Kidney capillary endothelial cell (primary cell): ENCODE measurements at regions not wholly inside any gene's neighbourhood (a gene's known extent, or its start where the extent isn't known, plus 50 kb on each side); places are given as distances from the start of the nearest gene placed in this dataset.

Experiments
- DNase-seq: peaks from one replicate; pipeline ENCODE4 v3.0.0-alpha.2; 2018; ENCODE audit warnings: low spot score

- peak; percentile 10 for DNase-seq
These were observed 672.8 kb downstream of the LMO4 start for GRCh38 chr1:88001460-88001859.

- no peak for DNase-seq
These were observed 674.6 kb downstream of the LMO4 start for GRCh38 chr1:88003255-88003654.

- no peak for DNase-seq
These were observed 674.2 kb upstream of the PKN2 start for GRCh38 chr1:88009916-88010315.

GRCh38 chr1:88013485-88013884 lies 670.6 kb upstream of the PKN2 start:
- peak; percentile 13 for DNase-seq

GRCh38 chr1:88014131-88014530 lies 669.9 kb upstream of the PKN2 start:
- DNase-seq: no peak

GRCh38 chr1:88016947-88017346 lies 667.1 kb upstream of the PKN2 start:
- no peak for DNase-seq

- no peak for DNase-seq
These were observed 662.5 kb upstream of the PKN2 start for GRCh38 chr1:88021529-88021928.

- DNase-seq: no peak
These were observed 661.6 kb upstream of the PKN2 start for GRCh38 chr1:88022516-88022915.

- no peak for DNase-seq
These were observed 654.9 kb upstream of the PKN2 start for GRCh38 chr1:88029142-88029541.

- DNase-seq: no peak
These were observed 654.2 kb upstream of the PKN2 start for GRCh38 chr1:88029899-88030298.

GRCh38 chr1:88035578-88035977 lies 648.5 kb upstream of the PKN2 start:
- DNase-seq: no peak

- no peak for DNase-seq
These were observed 647.6 kb upstream of the PKN2 start for GRCh38 chr1:88036345-88037014.

GRCh38 chr1:88039240-88039639 lies 644.8 kb upstream of the PKN2 start:
- no peak for DNase-seq

GRCh38 chr1:88043834-88044233 lies 640.2 kb upstream of the PKN2 start:
- no peak for DNase-seq

- DNase-seq: no peak
These were observed 631.9 kb upstream of the PKN2 start for GRCh38 chr1:88052167-88052566.

GRCh38 chr1:88053065-88053464 lies 631.0 kb upstream of the PKN2 start:
- DNase-seq: no peak

- DNase-seq: no peak
These were observed 627.2 kb upstream of the PKN2 start for GRCh38 chr1:88056881-88057280.

- DNase-seq: no peak
These were observed 625.9 kb upstream of the PKN2 start for GRCh38 chr1:88058205-88058604.

GRCh38 chr1:88060112-88060673 lies 623.9 kb upstream of the PKN2 start:
- no peak for DNase-seq

- DNase-seq: no peak
These were observed 623.2 kb upstream of the PKN2 start for GRCh38 chr1:88060750-88061491.

- peak; percentile 29 for DNase-seq
These were observed 622.4 kb upstream of the PKN2 start for GRCh38 chr1:88061492-88062177.

- no peak for DNase-seq
These were observed 621.4 kb upstream of the PKN2 start for GRCh38 chr1:88062650-88063153.

GRCh38 chr1:88063605-88064004 lies 620.5 kb upstream of the PKN2 start:
- DNase-seq: no peak
